Neutrophil (primary cell): ENCODE measurements at regions not wholly inside any gene's neighbourhood (a gene's known extent, or its start where the extent isn't known, plus 50 kb on each side); places are given as distances from the start of the nearest gene placed in this dataset.

ENCODE experiments used
- H3K27ac ChIP-seq: fragments of 200-600 bp; sonication (generic); 2 replicates; pipeline ENCODE4 v1.5.1; 2016; ENCODE audit warnings: mild to moderate bottlenecking, moderate library complexity
- H3K27me3 ChIP-seq: fragments of 200-600 bp; sonication (generic); 2 replicates; pipeline ENCODE4 v1.6.0; 2016; ENCODE audit warnings: mild to moderate bottlenecking
- H3K36me3 ChIP-seq: fragments of 200-600 bp; sonication (generic); 2 replicates; pipeline ENCODE4 v1.5.1; 2017
- H3K4me1 ChIP-seq, 2 experiments: fragments of 200-600 bp in 1 of 2; sonication (generic) in 1 of 2; 1 replicate in 1 of 2; 2 replicates in 1 of 2; pipeline versions ENCODE4 v1.5.1 to v1.6.1; 2013 to 2016; ENCODE audit warnings: low read depth in 1 of 2, low read length in 1 of 2, mild to moderate bottlenecking in 1 of 2, moderate library complexity in 1 of 2; ENCODE audit not compliant: control insufficient read depth in 1 of 2, insufficient read depth in 1 of 2
- H3K4me3 ChIP-seq, 2 experiments: fragments of 200-600 bp in 1 of 2; sonication (generic) in 1 of 2; 1 replicate in 1 of 2; 2 replicates in 1 of 2; pipeline ENCODE4 v1.5.1; 2013 to 2016; ENCODE audit warnings: low read depth in 1 of 2, low read length in 1 of 2, mild to moderate bottlenecking in 1 of 2, moderate library complexity in 1 of 2
- H3K9me3 ChIP-seq: fragments of 200-600 bp; sonication (generic); 2 replicates; pipeline ENCODE4 v1.5.1; 2016
- TF ChIP-seq, protein P1 (sequence below): fragments of 200-600 bp; sonication (generic); IDR thresholded peaks from 2 replicates; pipeline ENCODE4 v1.5.1; 2016; ENCODE audit warnings: antibody characterized with exemption

DNA sequence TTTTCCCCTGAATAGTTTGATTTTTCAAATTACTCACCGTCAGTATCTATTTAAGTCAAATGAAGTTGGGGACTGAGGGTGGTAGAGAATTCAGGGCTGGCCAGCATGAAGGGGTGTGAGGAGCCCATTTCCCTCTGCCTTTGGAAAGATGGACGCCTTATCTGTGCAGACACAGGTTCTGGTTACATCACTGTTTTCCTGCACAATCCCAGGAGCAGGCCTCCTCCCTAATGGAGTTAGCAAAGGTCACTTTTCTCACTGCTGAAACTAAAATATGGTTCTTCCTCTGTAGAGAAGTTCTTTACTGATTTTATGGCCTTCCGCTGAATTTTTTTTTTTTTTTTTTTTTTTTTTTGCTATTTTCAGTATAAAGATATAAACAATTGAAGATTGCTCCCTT, 69.1 kb downstream of the FOXD1 start:
- Histone ChIP-seq H3K4me3 (no peak overlapping the region), H3K27me3 (peaks cover 100% of the 10 kb centered on the region), H3K36me3 (no peaks in the 10 kb centered on the region), H3K4me1 (peaks cover 0 to 11% of the 10 kb centered on the region in 2 experiments), H3K27ac (no peak overlapping the region), H3K9me3 (no peaks in the 10 kb centered on the region)
- TF ChIP-seq, protein P1, sequence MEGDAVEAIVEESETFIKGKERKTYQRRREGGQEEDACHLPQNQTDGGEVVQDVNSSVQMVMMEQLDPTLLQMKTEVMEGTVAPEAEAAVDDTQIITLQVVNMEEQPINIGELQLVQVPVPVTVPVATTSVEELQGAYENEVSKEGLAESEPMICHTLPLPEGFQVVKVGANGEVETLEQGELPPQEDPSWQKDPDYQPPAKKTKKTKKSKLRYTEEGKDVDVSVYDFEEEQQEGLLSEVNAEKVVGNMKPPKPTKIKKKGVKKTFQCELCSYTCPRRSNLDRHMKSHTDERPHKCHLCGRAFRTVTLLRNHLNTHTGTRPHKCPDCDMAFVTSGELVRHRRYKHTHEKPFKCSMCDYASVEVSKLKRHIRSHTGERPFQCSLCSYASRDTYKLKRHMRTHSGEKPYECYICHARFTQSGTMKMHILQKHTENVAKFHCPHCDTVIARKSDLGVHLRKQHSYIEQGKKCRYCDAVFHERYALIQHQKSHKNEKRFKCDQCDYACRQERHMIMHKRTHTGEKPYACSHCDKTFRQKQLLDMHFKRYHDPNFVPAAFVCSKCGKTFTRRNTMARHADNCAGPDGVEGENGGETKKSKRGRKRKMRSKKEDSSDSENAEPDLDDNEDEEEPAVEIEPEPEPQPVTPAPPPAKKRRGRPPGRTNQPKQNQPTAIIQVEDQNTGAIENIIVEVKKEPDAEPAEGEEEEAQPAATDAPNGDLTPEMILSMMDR: no peak

DNA sequence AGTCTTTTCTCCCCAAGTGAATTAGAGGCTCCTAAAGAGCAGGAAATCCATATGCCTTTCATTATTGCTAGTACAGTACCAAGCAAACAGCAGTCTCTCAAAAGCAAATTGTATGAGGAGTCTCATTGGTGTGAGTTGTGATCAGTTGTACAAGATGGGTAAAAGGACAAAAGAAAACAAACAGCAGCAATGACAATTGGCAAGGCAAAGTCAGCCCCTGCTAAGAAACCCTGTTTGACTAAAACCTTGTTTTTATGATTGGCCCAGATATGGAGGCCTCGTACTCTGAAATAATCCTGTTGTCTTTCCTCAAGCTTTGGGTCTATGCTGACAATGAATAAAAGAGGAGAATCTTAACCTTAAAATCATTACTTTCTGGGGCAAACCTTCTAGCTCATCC, 69.8 kb downstream of the FOXD1 start:
- H3K27ac ChIP-seq: no peak overlapping the region
- peaks cover 100% of the 10 kb centered on the region for H3K27me3 ChIP-seq
- H3K36me3 ChIP-seq: no peaks in the 10 kb centered on the region
- H3K9me3 ChIP-seq: no peaks in the 10 kb centered on the region
- no peak overlapping the region for H3K4me3 ChIP-seq
- TF ChIP-seq, protein P1: no peak
- H3K4me1 ChIP-seq: peaks cover 0 to 11% of the 10 kb centered on the region in 2 experiments

DNA sequence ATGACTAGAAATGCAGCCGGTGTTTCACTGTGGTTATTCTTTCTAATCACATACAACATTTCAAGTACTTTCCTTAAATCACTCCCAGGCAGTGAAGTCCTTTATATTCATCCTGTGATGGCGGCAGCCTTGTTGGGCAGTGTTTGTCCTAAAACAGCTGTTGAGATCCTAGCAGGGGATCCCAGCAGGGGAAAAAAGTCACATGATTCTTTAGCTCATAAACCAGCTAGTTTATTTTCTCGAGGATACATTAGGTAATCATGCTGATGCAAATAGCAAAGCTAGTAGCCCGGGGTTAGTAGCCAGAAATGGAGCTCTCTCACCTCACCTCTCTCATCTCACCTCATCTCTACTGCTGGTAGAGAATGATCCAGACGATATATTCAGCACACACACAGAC, 70.5 kb downstream of the FOXD1 start:
- Histone ChIP-seq H3K36me3 (no peaks in the 10 kb centered on the region), H3K4me1 (peaks cover 0 to 11% of the 10 kb centered on the region in 2 experiments), H3K4me3 (no peak overlapping the region), H3K27me3 (peaks cover 100% of the 10 kb centered on the region), H3K27ac (no peak overlapping the region), H3K9me3 (no peaks in the 10 kb centered on the region)
- TF ChIP-seq, protein P1: no peak

DNA sequence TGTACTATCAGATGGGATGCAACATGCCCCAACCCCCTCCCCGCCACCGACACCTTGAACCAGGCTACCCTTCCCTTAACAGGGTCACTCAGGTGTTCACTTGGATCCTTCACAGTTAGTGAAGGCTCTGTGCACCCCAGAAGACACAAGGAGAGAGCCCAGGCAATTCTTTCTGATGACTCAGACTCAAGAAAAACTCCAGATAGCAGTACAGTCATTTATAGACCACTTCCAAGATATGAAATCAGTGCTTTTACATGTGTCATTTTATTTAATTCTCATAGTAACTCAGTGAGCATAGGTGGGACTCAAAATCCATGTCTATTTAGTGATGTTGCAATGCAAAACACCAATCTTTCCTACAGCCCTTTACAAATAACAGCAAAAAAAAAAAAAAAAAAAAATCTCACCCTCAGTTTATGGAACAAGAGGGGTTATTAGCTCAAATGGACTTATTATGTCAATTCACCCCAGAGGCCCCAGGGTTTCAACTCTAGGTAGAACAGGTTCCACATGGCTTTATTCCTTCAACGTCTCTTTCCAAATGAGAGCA, 71.9 kb downstream of the FOXD1 start:
- H3K4me1 ChIP-seq: peaks cover 0 to 8% of the 10 kb centered on the region in 2 experiments

DNA sequence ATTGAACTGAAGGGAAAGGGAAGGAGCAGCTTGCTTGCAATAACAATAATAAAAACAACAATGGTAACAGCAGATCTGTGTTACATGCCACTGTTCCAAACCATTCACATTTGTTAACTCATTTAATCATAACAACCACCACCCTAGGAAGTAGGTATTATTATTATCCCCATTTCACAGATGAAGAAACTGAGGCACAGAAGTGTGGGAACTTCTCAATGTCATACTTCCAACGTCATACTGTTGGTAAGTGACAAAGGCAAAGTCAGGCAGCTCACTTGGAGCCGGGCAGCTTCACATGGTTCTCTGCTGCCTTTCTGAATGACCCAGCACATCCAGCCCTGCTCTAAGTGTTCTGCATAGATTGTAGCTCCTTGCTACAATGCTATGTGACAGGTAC, 72.6 kb downstream of the FOXD1 start:
- peaks cover 100% of the 10 kb centered on the region for H3K27me3 ChIP-seq

More for the DNA sequence above, 71.9 kb downstream of the FOXD1 start:
- Histone ChIP-seq H3K36me3 (no peaks in the 10 kb centered on the region), H3K27ac (no peak overlapping the region), H3K27me3 (peaks cover 100% of the 10 kb centered on the region), H3K4me3 (no peak overlapping the region), H3K9me3 (no peaks in the 10 kb centered on the region)
- TF ChIP-seq, protein P1: no peak

More for the DNA sequence above, 72.6 kb downstream of the FOXD1 start:
- no peaks in the 10 kb centered on the region for H3K9me3 ChIP-seq
- H3K4me3 ChIP-seq: no peak overlapping the region
- H3K36me3 ChIP-seq: no peaks in the 10 kb centered on the region
- peaks cover 0 to under 1% of the 10 kb centered on the region in 2 experiments for H3K4me1 ChIP-seq
- TF ChIP-seq, protein P1: no peak
- H3K27ac ChIP-seq: no peak overlapping the region
